ENCODE measurements at regions not wholly inside any gene's neighbourhood (a gene's known extent, or its start where the extent isn't known, plus 50 kb on each side); places are given as distances from the start of the nearest gene placed in this dataset.
A peak's percentile ranks its signal among the peaks of the same experiment; 100 is the strongest.

DNA sequence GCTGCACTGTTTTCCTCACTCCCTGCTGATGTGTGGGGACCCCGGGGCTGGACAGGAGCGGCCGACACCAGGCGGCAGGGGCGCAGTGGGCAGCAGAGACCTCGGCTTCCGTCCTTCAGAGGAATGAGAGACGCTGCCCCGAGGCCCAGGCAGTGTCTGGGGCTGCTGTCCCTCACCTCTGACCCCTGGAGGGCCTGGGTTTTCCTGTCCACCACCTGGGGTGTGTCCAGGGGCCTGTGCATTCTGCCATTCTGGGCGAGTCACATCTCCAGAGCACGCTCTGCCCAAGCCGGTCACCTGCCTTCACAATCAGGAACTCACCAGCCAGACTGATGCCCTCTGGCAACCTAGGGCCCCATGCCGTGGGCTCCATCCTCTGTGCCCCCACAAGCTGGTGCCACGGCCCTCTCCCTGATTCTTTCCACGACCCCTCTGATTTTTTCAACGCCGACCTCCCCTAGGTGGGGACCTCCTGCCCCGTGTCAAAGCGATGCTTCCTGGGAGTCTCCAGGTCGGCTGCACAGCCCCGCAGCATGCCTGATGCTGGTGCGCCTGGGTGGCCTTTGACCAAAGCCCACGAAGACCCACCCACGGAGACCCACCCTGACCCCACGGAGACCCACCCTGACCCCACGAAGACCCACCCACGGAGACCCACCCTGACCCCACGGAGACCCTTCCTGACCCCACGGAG is 53.7 kb upstream of the CFAP46 start:
- Histone ChIP-seq H3K4me1 (peaks cover 0 to 10% (median 0%) of the 10 kb centered on the region in 6 donors), H3K9me3 (no peaks in the 10 kb centered on the region), H3K27me3 (replicated peaks in 1 of 7) (peaks cover 0 to 50% (median 0%) of the 10 kb centered on the region in 7 donors), H3K36me3 (no peaks in the 10 kb centered on the region), H3K4me3 (no peak overlapping the region), H3K27ac (no peak overlapping the region)
- WGBS, 5 donors: 76 to 86% (median 83%) methylated on average over 20 to 29 of the region's 29 CpGs
- no peak for DNase-seq
- TF ChIP-seq POLR2A (IDR thresholded peaks at IDR 0.05) (no peak), POLR2AphosphoS5 (IDR thresholded peaks at IDR 0.05) (no peak)
- TF ChIP-seq, protein P1, sequence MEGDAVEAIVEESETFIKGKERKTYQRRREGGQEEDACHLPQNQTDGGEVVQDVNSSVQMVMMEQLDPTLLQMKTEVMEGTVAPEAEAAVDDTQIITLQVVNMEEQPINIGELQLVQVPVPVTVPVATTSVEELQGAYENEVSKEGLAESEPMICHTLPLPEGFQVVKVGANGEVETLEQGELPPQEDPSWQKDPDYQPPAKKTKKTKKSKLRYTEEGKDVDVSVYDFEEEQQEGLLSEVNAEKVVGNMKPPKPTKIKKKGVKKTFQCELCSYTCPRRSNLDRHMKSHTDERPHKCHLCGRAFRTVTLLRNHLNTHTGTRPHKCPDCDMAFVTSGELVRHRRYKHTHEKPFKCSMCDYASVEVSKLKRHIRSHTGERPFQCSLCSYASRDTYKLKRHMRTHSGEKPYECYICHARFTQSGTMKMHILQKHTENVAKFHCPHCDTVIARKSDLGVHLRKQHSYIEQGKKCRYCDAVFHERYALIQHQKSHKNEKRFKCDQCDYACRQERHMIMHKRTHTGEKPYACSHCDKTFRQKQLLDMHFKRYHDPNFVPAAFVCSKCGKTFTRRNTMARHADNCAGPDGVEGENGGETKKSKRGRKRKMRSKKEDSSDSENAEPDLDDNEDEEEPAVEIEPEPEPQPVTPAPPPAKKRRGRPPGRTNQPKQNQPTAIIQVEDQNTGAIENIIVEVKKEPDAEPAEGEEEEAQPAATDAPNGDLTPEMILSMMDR (IDR thresholded peaks at IDR 0.05 in 8 of 11, conservative IDR thresholded peaks at IDR 0.05 in 3 of 11): no peak
- intact Hi-C loops (cut with DNase I; ENCODE audit: low total_unique reads): no loop called here

GRCh38 chr10:132994811-132995210 is 52.4 kb upstream of the CFAP46 start:
- peaks cover 0 to 46% (median 0%) of the 10 kb centered on the region in 7 donors for H3K27me3 ChIP-seq (replicated peaks in 1 of 7)
- WGBS, 5 donors: 87 to 94% (median 88%) methylated on average over 2 to 15 of the region's 15 CpGs
- no peak overlapping the region for H3K27ac ChIP-seq
- H3K36me3 ChIP-seq: no peaks in the 10 kb centered on the region
- no peak for DNase-seq
- TF ChIP-seq POLR2AphosphoS5 (IDR thresholded peaks at IDR 0.05): no peak
- peaks cover 0 to 10% (median 0%) of the 10 kb centered on the region in 6 donors for H3K4me1 ChIP-seq
- intact Hi-C loops (cut with DNase I; ENCODE audit: low total_unique reads): no loop called here
- no peaks in the 10 kb centered on the region for H3K9me3 ChIP-seq
- H3K4me3 ChIP-seq: peak overlapping the region in 4 of 8 donors; percentile 20 to 55 (median 26)

GRCh38 chr10:132994185-132994796 is 51.9 kb upstream of the CFAP46 start:
- peak overlapping the region in 6 of 8 donors; percentile 3 to 55 (median 21) for H3K4me3 ChIP-seq
- H3K36me3 ChIP-seq: no peaks in the 10 kb centered on the region
- peaks cover 0 to 10% (median 0%) of the 10 kb centered on the region in 6 donors for H3K4me1 ChIP-seq
- intact Hi-C loops (cut with DNase I; ENCODE audit: low total_unique reads): no loop called here
- no peak for DNase-seq
- no peak for TF ChIP-seq POLR2AphosphoS5 (IDR thresholded peaks at IDR 0.05)
- TF ChIP-seq, protein P1 (IDR thresholded peaks at IDR 0.05 in 8 of 11, conservative IDR thresholded peaks at IDR 0.05 in 3 of 11): no peak
- TF ChIP-seq POLR2A (IDR thresholded peaks at IDR 0.05): no peak
- WGBS, 5 donors: 55 to 76% (median 65%) methylated on average over 32 to 34 of the region's 34 CpGs
- no peaks in the 10 kb centered on the region for H3K9me3 ChIP-seq
- peaks cover 0 to 46% (median 0%) of the 10 kb centered on the region in 7 donors for H3K27me3 ChIP-seq (replicated peaks in 1 of 7)
- H3K27ac ChIP-seq: no peak overlapping the region

- Histone ChIP-seq H3K36me3 (no peaks in the 10 kb centered on the region), H3K4me1 (peaks cover 0 to 10% (median 0%) of the 10 kb centered on the region in 6 donors), H3K27me3 (replicated peaks in 1 of 7) (peaks cover 0 to 41% (median 0%) of the 10 kb centered on the region in 7 donors), H3K9me3 (no peaks in the 10 kb centered on the region), H3K4me3 (peak overlapping the region in 1 of 8 donors; percentile 30), H3K27ac (no peak overlapping the region)
- WGBS, 5 donors: 88 to 93% (median 93%) methylated on average over 30 to 43 of the region's 43 CpGs
- no peak for TF ChIP-seq POLR2AphosphoS5 (IDR thresholded peaks at IDR 0.05)
- TF ChIP-seq POLR2A (IDR thresholded peaks at IDR 0.05): no peak
- TF ChIP-seq, protein P1 (IDR thresholded peaks at IDR 0.05 in 8 of 11, conservative IDR thresholded peaks at IDR 0.05 in 3 of 11): no peak
- DNase-seq: peak; percentile 66
- intact Hi-C loops (cut with DNase I; ENCODE audit: low total_unique reads): no loop called here
Observed at GRCh38 chr10:132993271-132994184, 51.2 kb upstream of the CFAP46 start.

All from spleen (tissue), 11 donors.